Transverse colon (tissue), 4 donors: ENCODE measurements at regions not wholly inside any gene's neighbourhood (a gene's known extent, or its start where the extent isn't known, plus 50 kb on each side); places are given as distances from the start of the nearest gene placed in this dataset.
"Not testable (repeated sequence)": the region's sequence is repeated elsewhere in the genome, so short reads cannot be mapped to it uniquely, and the experiment has no call there.

Source experiments
- DNase-seq: peaks from one replicate; pipeline ENCODE4 v3.0.0-alpha.2; 2019
- H3K27ac ChIP-seq, 4 donors: fragments of 200-600 bp; sonication (generic); 2 replicates each; pipeline ENCODE4 v1.5.1; 2016 to 2018; ENCODE audit warnings: inconsistent platforms in 4 of 4
- H3K27me3 ChIP-seq: fragments of 200-600 bp; sonication (generic); 2 replicates; pipeline ENCODE4 v1.5.1; 2017; ENCODE audit warnings: inconsistent platforms
- H3K36me3 ChIP-seq, 4 donors: fragments of 200-600 bp; sonication (generic); 2 replicates each; pipeline ENCODE4 v1.5.1; 2017 to 2019; ENCODE audit warnings: inconsistent platforms in 4 of 4
- H3K4me1 ChIP-seq, 4 donors: fragments of 200-600 bp; sonication (generic); 2 replicates each; pipeline ENCODE4 v1.5.1; 2017 to 2020; ENCODE audit warnings: inconsistent platforms in 4 of 4
- H3K4me3 ChIP-seq, 4 donors: fragments of 200-600 bp; sonication (generic); 1 replicate in 1 of 4; 2 replicates in 3 of 4; pipeline versions ENCODE4 v1.5.1 to v1.6.1; 2017 to 2019; ENCODE audit warnings: inconsistent platforms in 4 of 4
- H3K9me3 ChIP-seq, 2 donors: fragments of 200-600 bp; sonication (generic); 2 replicates each; pipeline ENCODE4 v1.5.1; 2017 to 2019; ENCODE audit warnings: inconsistent platforms in 2 of 2
- EP300 ChIP-seq: sonication (generic); formaldehyde crosslinking; IDR thresholded peaks from one replicate; pipeline ENCODE4 v1.6.1; 2017; ENCODE audit warnings: antibody characterized with exemption, low read depth
- POLR2A ChIP-seq: fragments of 450-650 bp; IDR thresholded peaks from one replicate; pipeline ENCODE4 v1.6.1; 2016; ENCODE audit warnings: antibody characterized with exemption, mild to moderate bottlenecking, moderate library complexity
- POLR2AphosphoS5 ChIP-seq, 3 donors: sonication (generic); formaldehyde crosslinking; IDR thresholded peaks; one replicate each; pipeline ENCODE4 v1.6.1; 2016; ENCODE audit warnings: antibody characterized with exemption in 3 of 3
- WGBS, 2 donors: methylation state at CpG; one replicate each; pipeline ENCODE4 v1.1.5; 2018; ENCODE audit warnings: low coverage in 1 of 2; 5-methylcytosine and 5-hydroxymethylcytosine counted together
- in situ Hi-C, 4 donors: fragments of 200-750 bp; cut with MboI; loops; one replicate each; pipeline versions ENCODE4 v1.15.0 to v1.15.1; 2017; ENCODE audit warnings: low sequenced_read_pairs in 3 of 4, low pct_ligation_motif_present in 1 of 4, low pct_unique_long_range_greater_than_20kb in 1 of 4
- intact Hi-C: fragments of 100-400 bp; cut with DNase I; formaldehyde crosslinking; loops from one replicate; pipeline ENCODE4 v1.15.1; 2023; ENCODE audit warnings: low total_unique reads
- TF ChIP-seq, protein P1 (sequence below), 5 experiments: fragments of 200-600 bp in 3 of 5; fragments of 450-650 bp in 2 of 5; sonication (generic) in 3 of 5; IDR thresholded peaks; 1 replicate in 2 of 5; 2 replicates in 3 of 5; pipeline ENCODE4 v1.5.1; 2016 to 2017; ENCODE audit warnings: antibody characterized with exemption in 5 of 5, inconsistent platforms in 3 of 5, mild to moderate bottlenecking in 2 of 5, moderate library complexity in 1 of 5

DNA sequence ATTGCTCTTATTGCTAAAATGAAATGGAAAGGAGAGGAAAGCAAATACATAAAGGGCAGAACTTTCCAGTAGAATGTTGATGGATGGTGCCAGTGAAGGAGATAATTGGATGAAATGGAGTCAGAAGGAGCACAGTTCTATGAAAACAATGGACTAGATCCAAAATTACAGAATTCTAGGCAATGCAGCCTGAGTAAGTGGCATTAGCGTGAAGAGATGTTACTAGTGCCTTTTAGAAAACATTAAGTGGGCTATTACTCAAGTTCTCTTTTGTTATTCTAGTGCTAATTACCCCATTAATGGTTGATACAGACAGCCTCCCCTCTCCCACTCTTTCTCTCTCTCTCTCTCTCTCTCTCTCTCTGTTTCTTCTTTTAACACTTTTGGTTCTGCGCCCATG is 209.5 kb upstream of the RGS17 start:
- H3K27ac ChIP-seq: no peak overlapping the region
- no peak for DNase-seq
- H3K36me3 ChIP-seq: no peaks in the 10 kb centered on the region
- no peak overlapping the region for H3K4me3 ChIP-seq
- no peak for TF ChIP-seq EP300
- no peak for TF ChIP-seq POLR2A
- TF ChIP-seq, protein P1, sequence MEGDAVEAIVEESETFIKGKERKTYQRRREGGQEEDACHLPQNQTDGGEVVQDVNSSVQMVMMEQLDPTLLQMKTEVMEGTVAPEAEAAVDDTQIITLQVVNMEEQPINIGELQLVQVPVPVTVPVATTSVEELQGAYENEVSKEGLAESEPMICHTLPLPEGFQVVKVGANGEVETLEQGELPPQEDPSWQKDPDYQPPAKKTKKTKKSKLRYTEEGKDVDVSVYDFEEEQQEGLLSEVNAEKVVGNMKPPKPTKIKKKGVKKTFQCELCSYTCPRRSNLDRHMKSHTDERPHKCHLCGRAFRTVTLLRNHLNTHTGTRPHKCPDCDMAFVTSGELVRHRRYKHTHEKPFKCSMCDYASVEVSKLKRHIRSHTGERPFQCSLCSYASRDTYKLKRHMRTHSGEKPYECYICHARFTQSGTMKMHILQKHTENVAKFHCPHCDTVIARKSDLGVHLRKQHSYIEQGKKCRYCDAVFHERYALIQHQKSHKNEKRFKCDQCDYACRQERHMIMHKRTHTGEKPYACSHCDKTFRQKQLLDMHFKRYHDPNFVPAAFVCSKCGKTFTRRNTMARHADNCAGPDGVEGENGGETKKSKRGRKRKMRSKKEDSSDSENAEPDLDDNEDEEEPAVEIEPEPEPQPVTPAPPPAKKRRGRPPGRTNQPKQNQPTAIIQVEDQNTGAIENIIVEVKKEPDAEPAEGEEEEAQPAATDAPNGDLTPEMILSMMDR (IDR thresholded peaks at IDR 0.05): no peak
- no peak for TF ChIP-seq POLR2AphosphoS5 (IDR thresholded peaks at IDR 0.05)
- H3K9me3 ChIP-seq: no peaks in the 10 kb centered on the region
- intact Hi-C loops (no loop called here), in situ Hi-C loops (no loop called here)
- H3K27me3 ChIP-seq: no peaks in the 10 kb centered on the region
- 66 to 76% methylated on average over 2 of the region's 2 CpGs for WGBS, 2 donors
- no peaks in the 10 kb centered on the region for H3K4me1 ChIP-seq

DNA sequence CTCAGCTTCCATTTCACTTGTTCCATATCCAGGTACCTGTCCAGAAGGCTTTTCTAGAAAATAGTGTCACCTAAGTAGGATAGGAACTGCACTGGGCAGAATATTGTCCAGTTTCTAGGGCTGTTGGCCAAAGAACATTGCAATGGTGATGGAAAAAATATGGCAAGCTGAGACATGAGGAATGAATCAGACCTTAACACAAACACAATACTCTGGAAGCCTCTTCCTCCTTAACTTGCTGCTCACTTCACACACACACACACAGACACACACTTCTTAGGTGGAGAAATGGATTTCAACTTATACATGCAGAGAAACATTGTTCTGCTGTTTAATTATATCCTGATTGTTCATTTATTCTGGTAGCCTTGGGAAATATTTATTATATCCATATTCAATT is 203.0 kb upstream of the RGS17 start:
- no peak overlapping the region for H3K4me3 ChIP-seq
- in situ Hi-C loops (no loop called here), intact Hi-C loops (no loop called here)
- H3K9me3 ChIP-seq: no peaks in the 10 kb centered on the region
- no peaks in the 10 kb centered on the region for H3K4me1 ChIP-seq
- no peak overlapping the region for H3K27ac ChIP-seq
- no peaks in the 10 kb centered on the region for H3K36me3 ChIP-seq
- DNase-seq: no peak
- TF ChIP-seq EP300: no peak
- TF ChIP-seq, protein P1 (IDR thresholded peaks at IDR 0.05): no peak
- TF ChIP-seq POLR2A: no peak
- TF ChIP-seq POLR2AphosphoS5 (IDR thresholded peaks at IDR 0.05): no peak
- no peaks in the 10 kb centered on the region for H3K27me3 ChIP-seq

DNA sequence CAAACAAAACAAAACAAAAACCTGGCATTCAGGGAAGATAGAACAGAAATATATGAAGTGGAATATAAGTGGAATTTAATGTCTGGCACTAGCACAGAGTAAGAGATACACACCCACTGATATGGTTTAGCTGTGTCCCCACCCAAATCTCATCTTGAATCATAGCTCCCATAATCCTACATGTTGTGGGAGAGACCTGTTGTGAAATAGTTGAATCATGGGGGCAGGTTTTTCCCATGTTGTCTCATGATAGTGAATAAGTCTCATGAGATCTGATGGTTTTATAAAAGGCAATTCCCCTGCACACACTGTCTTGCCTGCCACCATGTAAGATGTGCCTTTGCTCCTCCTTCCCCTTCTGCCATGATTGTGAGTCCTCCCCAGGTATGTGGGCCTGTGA is 200.1 kb upstream of the RGS17 start:
- H3K36me3 ChIP-seq, intact Hi-C loops, H3K27me3 ChIP-seq, H3K4me3 ChIP-seq, DNase-seq, H3K4me1 ChIP-seq, H3K9me3 ChIP-seq, in situ Hi-C loops, H3K27ac ChIP-seq: not testable (repeated sequence)

DNA sequence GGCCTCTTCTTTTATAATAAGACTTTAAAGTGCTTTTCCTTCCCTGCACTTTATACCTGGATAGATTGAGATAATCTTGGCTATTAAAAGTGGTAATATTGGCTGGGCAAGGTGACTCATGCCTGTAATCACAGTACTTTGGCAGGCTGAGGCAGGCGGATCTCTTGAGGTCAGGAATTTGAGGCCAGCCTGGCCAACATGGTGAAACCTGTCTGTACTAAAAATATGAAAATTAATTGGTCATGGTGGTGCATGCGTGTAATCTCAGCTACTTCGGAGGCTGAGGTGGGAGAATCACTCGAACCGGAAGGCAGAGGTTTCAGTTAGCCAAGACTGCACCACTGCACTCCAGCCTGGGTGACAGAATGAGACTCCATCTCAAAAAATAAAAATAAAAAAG is 197.1 kb upstream of the RGS17 start:
- WGBS, 2 donors: 85 to 86% methylated on average over 3 to 5 of the region's 5 CpGs
- no peak overlapping the region for H3K27ac ChIP-seq
- TF ChIP-seq EP300: no peak
- TF ChIP-seq POLR2AphosphoS5 (IDR thresholded peaks at IDR 0.05): no peak
- no peak for TF ChIP-seq POLR2A
- TF ChIP-seq, protein P1 (IDR thresholded peaks at IDR 0.05): no peak
- no peak for DNase-seq
- H3K27me3 ChIP-seq: no peaks in the 10 kb centered on the region
- intact Hi-C loops: no loop called here
- no peaks in the 10 kb centered on the region for H3K4me1 ChIP-seq
- H3K9me3 ChIP-seq: no peaks in the 10 kb centered on the region
- no peak overlapping the region for H3K4me3 ChIP-seq
- no peaks in the 10 kb centered on the region for H3K36me3 ChIP-seq
- in situ Hi-C loops: no loop called here

DNA sequence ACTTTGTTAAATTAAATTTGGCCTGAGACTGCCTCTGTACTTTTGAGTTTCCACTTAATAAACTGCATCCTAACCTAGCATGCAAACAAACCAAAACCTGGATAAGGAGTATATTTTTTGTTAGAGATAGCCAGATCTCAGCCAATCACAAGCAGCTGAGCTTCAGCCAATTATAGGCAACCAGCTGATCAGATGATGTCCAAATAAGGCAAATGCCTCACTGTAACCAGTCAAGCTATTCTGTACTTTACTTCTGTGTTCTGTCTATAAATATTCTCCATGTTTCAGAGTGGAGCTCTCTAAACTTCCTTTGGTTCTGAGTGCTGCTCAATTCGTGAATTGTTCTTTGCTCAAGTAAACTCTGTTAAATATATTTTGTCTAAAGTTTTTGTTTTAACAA is 194.6 kb upstream of the RGS17 start:
- Histone ChIP-seq H3K27me3 (no peaks in the 10 kb centered on the region), H3K4me3 (no peak overlapping the region), H3K9me3 (no peaks in the 10 kb centered on the region), H3K4me1 (no peaks in the 10 kb centered on the region), H3K36me3 (no peaks in the 10 kb centered on the region), H3K27ac (no peak overlapping the region)
- intact Hi-C loops: no loop called here
- in situ Hi-C loops: no loop called here
- no peak for DNase-seq
- no peak for TF ChIP-seq EP300
- TF ChIP-seq POLR2AphosphoS5 (IDR thresholded peaks at IDR 0.05): no peak
- no peak for TF ChIP-seq POLR2A
- TF ChIP-seq, protein P1 (IDR thresholded peaks at IDR 0.05): no peak
- WGBS, 2 donors: 20 to 42% methylated on average over 1 of the region's 1 CpG
